Astrocyte (in vitro differentiated cells and primary cell): ENCODE measurements at regions not wholly inside any gene's neighbourhood (a gene's known extent, or its start where the extent isn't known, plus 50 kb on each side); places are given as distances from the start of the nearest gene placed in this dataset.

ENCODE experiments used
- CTCF ChIP-seq: IDR thresholded peaks from 2 replicates; pipeline ENCODE4 v1.5.1; 2011; ENCODE audit warnings: low read depth, mild to moderate bottlenecking, inconsistent platforms, low read length, moderate library complexity; ENCODE audit not compliant: insufficient read depth
- EZH2 ChIP-seq: IDR thresholded peaks from 2 replicates; pipeline ENCODE4 v1.6.1; 2012; ENCODE audit warnings: mild to moderate bottlenecking, low read length, inconsistent platforms; ENCODE audit not compliant: insufficient read depth

GRCh38 chr3:135352213-135352612 is 557.2 kb downstream of the EPHB1 start:
- TF ChIP-seq CTCF (no peak), EZH2 (no peak)
